DMS53 treated with DMSO at 0.1 percent for 48 hours (cell line): ENCODE measurements at regions not wholly inside any gene's neighbourhood (a gene's known extent, or its start where the extent isn't known, plus 50 kb on each side); places are given as distances from the start of the nearest gene placed in this dataset.

Experiments
- DNase-seq: peaks from one replicate; lab custom pipeline; 2025; ENCODE audit not compliant: unreplicated experiment; lab: John Stamatoyannopoulos, UW

- DNase-seq: no peak
Measured at GRCh38 chr5:147965715-147966114, 59.4 kb upstream of the C5orf46 start.

GRCh38 chr5:147963948-147964693 lies 57.8 kb upstream of the C5orf46 start:
- DNase-seq: no peak

GRCh38 chr5:147963436-147963835 lies 57.1 kb upstream of the C5orf46 start:
- DNase-seq: no peak

GRCh38 chr5:147961208-147961749 lies 54.9 kb upstream of the C5orf46 start:
- no peak for DNase-seq

GRCh38 chr5:147957901-147958300 lies 51.6 kb upstream of the C5orf46 start:
- DNase-seq: no peak

- no peak for DNase-seq
Measured at GRCh38 chr5:147956842-147957223, 50.5 kb upstream of the C5orf46 start.

- no peak for DNase-seq
Measured at GRCh38 chr5:147956064-147956841, 49.9 kb upstream of the C5orf46 start.
